Stomach (tissue), 8 donors: ENCODE measurements at regions not wholly inside any gene's neighbourhood (a gene's known extent, or its start where the extent isn't known, plus 50 kb on each side); places are given as distances from the start of the nearest gene placed in this dataset.

Experiments used
- DNase-seq, 2 donors: peaks; one replicate each; pipeline versions ENCODE4 v3.0.0 to v3.0.0-alpha.2; 2013 to 2019
- H3K27ac ChIP-seq, 5 donors: fragments of 200-600 bp in 4 of 5; sonication (generic) in 4 of 5; one replicate each; pipeline ENCODE4 v1.5.1; 2013 to 2019; ENCODE audit warnings: mild to moderate bottlenecking in 1 of 5, moderate library complexity in 1 of 5
- H3K27me3 ChIP-seq, 3 donors: fragments of 200-600 bp; sonication (generic); one replicate each; pipeline ENCODE4 v1.5.1; 2017 to 2019; ENCODE audit warnings: mixed run types in 1 of 3
- H3K36me3 ChIP-seq, 4 donors: fragments of 200-600 bp; sonication (generic); 1 replicate in 3 of 4; 2 replicates in 1 of 4; pipeline ENCODE4 v1.5.1; 2016 to 2019
- H3K4me1 ChIP-seq, 4 donors: fragments of 200-600 bp; sonication (generic); one replicate each; pipeline ENCODE4 v1.5.1; 2016 to 2019
- H3K4me3 ChIP-seq, 4 donors: fragments of 200-600 bp; sonication (generic) in 3 of 4; one replicate each; pipeline ENCODE4 v1.5.1; 2016 to 2019; ENCODE audit warnings: mild to moderate bottlenecking in 1 of 4
- H3K9me3 ChIP-seq, 4 donors: fragments of 200-600 bp; sonication (generic); one replicate each; pipeline ENCODE4 v1.5.1; 2016 to 2019
- EP300 ChIP-seq: sonication (generic); formaldehyde crosslinking; IDR thresholded peaks from one replicate; pipeline ENCODE4 v1.6.1; 2017; ENCODE audit warnings: antibody characterized with exemption
- POLR2A ChIP-seq, 4 donors: fragments of 450-650 bp; IDR thresholded peaks; one replicate each; pipeline ENCODE4 v1.6.1; 2016; ENCODE audit warnings: antibody characterized with exemption in 4 of 4, control low read depth in 2 of 4, mild to moderate bottlenecking in 1 of 4, moderate library complexity in 1 of 4
- POLR2AphosphoS5 ChIP-seq, 3 donors: sonication (generic); formaldehyde crosslinking; IDR thresholded peaks; one replicate each; pipeline ENCODE4 v1.6.1; 2016; ENCODE audit warnings: antibody characterized with exemption in 3 of 3
- WGBS, 5 donors: extraction: QIAGEN DNeasy Blood & Tissue Kit in 3 of 5; methylation state at CpG; one replicate each; pipeline versions ENCODE4 v1.1.5 to v1.1.7; 2013 to 2018; 5-methylcytosine and 5-hydroxymethylcytosine counted together
- intact Hi-C: fragments of 100-400 bp; cut with DNase I; formaldehyde crosslinking; loops from one replicate; pipeline ENCODE4 v1.15.1; 2023; ENCODE audit warnings: low total_unique reads
- TF ChIP-seq, protein P1 (sequence below), 7 experiments: fragments of 450-650 bp in 4 of 7; fragments of 200-600 bp in 3 of 7; sonication (generic) in 3 of 7; IDR thresholded peaks; one replicate each; pipeline ENCODE4 v1.5.1; 2016 to 2019; ENCODE audit warnings: antibody characterized with exemption in 7 of 7, control low read depth in 2 of 7, mild to moderate bottlenecking in 1 of 7
- donor health status: healthy with polysubstance abuse.
- donor health status: Bipolar disorder and iron deficiency.
- donor health status: healthy.

DNA sequence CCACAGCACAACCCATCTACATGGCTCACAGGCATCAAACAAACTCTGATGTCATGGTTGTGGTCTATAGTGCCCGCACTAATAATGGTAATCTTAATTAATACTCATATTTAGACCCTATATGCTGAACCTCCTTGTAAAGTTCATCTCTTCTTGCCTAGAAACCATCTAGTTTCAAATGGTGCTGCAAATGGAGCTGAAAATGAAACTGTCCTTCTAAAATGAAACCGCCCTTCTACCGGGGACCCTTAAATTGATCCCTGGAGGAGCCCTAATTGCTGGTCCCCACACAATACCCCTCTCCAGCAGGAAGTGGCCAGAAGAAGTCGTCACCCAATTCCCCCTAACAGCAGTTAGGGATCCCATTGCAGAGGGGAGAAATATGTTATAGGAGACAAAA, 612.6 kb downstream of the MRPL39 start:
- 79 to 87% (median 84%) methylated on average over 4 of the region's 4 CpGs for WGBS, 5 donors
- no peaks in the 10 kb centered on the region for H3K4me1 ChIP-seq
- no peak overlapping the region for H3K4me3 ChIP-seq
- H3K9me3 ChIP-seq, result peaks cover 0 to 7% (median 0%) of the 10 kb centered on the region in 4 donors
- H3K36me3 ChIP-seq, result no peaks in the 10 kb centered on the region
- intact Hi-C loops, result no loop called here
- no peak overlapping the region for H3K27ac ChIP-seq
- no peak for DNase-seq
- H3K27me3 ChIP-seq, result no peaks in the 10 kb centered on the region
- TF ChIP-seq EP300 (no peak), POLR2A (IDR thresholded peaks at IDR 0.05) (no peak), POLR2AphosphoS5 (IDR thresholded peaks at IDR 0.05) (no peak)
- TF ChIP-seq, protein P1, sequence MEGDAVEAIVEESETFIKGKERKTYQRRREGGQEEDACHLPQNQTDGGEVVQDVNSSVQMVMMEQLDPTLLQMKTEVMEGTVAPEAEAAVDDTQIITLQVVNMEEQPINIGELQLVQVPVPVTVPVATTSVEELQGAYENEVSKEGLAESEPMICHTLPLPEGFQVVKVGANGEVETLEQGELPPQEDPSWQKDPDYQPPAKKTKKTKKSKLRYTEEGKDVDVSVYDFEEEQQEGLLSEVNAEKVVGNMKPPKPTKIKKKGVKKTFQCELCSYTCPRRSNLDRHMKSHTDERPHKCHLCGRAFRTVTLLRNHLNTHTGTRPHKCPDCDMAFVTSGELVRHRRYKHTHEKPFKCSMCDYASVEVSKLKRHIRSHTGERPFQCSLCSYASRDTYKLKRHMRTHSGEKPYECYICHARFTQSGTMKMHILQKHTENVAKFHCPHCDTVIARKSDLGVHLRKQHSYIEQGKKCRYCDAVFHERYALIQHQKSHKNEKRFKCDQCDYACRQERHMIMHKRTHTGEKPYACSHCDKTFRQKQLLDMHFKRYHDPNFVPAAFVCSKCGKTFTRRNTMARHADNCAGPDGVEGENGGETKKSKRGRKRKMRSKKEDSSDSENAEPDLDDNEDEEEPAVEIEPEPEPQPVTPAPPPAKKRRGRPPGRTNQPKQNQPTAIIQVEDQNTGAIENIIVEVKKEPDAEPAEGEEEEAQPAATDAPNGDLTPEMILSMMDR (IDR thresholded peaks at IDR 0.05), result no peak

DNA sequence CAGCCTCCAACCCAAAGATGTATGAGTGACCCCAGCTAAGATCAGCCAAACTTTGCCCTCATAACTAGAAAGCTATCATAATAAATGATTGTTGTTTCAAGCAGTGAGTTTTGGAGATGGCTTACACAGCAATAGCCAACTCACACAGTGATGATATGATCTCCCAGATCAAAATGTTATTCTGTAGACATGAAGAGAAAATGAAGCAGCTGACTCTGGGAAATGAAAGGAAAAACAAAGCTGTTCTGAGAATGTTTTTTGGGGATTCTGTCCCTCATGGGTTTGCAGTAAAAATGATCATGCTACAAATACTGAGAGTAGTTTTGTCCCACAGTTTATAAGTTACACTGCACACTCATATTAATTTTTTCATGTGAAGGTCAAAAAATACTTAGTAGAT, 617.8 kb downstream of the MRPL39 start:
- TF ChIP-seq POLR2AphosphoS5 (IDR thresholded peaks at IDR 0.05) (no peak), EP300 (no peak), POLR2A (IDR thresholded peaks at IDR 0.05) (no peak)
- TF ChIP-seq, protein P1 (IDR thresholded peaks at IDR 0.05), result no peak
- Histone ChIP-seq H3K27me3 (no peaks in the 10 kb centered on the region), H3K27ac (no peak overlapping the region), H3K9me3 (peaks cover 0 to 7% (median 0%) of the 10 kb centered on the region in 4 donors), H3K4me3 (no peak overlapping the region), H3K36me3 (no peaks in the 10 kb centered on the region), H3K4me1 (no peaks in the 10 kb centered on the region)
- intact Hi-C loops, result no loop called here
- no peak for DNase-seq

DNA sequence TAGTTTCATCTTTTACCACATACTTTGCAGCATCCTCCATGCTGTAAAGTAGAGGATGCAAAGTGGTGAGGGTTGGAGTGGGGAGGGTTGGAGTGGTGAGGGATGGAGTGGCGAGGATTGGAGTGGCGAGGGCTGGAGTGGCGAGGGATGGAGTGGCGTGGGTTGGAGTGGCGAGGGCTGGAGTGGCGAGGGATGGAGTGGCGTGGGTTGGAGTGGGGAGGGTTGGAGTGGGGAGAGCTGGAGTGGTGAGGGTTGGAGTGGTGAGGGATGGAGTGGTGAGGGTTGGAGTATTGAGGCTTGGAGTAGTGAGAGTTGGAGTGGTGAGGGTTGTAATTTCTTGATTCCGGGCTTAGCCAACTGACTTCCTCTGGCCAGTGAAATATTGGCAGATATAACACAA, 618.3 kb downstream of the MRPL39 start:
- Histone ChIP-seq H3K4me3 (no peak overlapping the region), H3K36me3 (no peaks in the 10 kb centered on the region), H3K27ac (no peak overlapping the region), H3K4me1 (no peaks in the 10 kb centered on the region), H3K9me3 (peaks cover 0 to 4% (median 0%) of the 10 kb centered on the region in 4 donors), H3K27me3 (no peaks in the 10 kb centered on the region)
- intact Hi-C loops, result no loop called here
- no peak for TF ChIP-seq EP300
- DNase-seq, result no peak
- 84 to 91% (median 87%) methylated on average over 8 of the region's 8 CpGs for WGBS, 5 donors

DNA sequence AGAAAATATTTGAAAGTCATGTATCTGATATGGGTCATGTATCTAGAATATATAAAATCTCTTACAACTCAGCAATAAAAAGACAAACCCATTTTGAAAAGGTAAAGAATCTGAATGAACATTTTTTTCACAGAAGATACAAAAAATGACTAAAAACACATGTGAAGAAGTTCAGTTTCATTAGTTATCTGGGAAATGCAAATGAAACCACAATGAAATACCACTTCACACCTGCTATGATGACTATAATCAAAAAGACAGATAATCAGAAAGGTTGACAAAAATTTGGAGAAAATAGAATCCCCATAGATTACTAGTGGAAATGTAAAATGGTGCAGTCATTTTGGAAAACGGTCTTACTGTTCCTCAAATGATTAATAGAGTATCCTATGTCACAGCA, 631.0 kb downstream of the MRPL39 start:
- 42 to 68% (median 56%) methylated on average over 1 of the region's 1 CpG for WGBS, 5 donors
- TF ChIP-seq EP300, result no peak

DNA sequence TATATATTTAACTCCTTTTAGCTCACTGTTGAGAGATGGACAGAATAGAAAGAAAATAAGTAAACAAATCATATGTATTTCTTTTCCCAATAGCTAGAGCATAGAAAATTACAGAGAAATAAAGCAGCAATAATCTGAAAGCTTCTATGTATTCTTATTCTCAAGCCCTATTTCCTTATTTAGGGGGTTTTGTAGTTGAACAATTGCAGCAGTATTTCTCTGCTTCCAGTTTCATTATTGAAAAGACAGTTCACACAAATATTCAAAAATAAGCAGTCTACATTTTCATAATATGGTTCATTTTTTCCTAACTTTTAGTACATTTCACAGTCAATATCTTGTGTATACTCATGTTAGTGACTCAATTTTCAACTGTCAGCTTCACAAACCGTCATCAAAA, 638.2 kb downstream of the MRPL39 start:
- Histone ChIP-seq H3K27ac (no peak overlapping the region), H3K4me3 (no peak overlapping the region), H3K36me3 (no peaks in the 10 kb centered on the region), H3K4me1 (no peaks in the 10 kb centered on the region), H3K9me3 (peaks cover 0 to 26% (median 14%) of the 10 kb centered on the region in 4 donors), H3K27me3 (no peaks in the 10 kb centered on the region)
- TF ChIP-seq POLR2AphosphoS5 (IDR thresholded peaks at IDR 0.05) (no peak), POLR2A (IDR thresholded peaks at IDR 0.05) (no peak), EP300 (no peak)
- TF ChIP-seq, protein P1 (IDR thresholded peaks at IDR 0.05), result no peak
- no peak for DNase-seq
- 47 to 79% (median 70%) methylated on average over 1 of the region's 1 CpG for WGBS, 5 donors
- intact Hi-C loops, result no loop called here

More for the DNA sequence above, 631.0 kb downstream of the MRPL39 start:
- Histone ChIP-seq H3K27ac (no peak overlapping the region), H3K4me1 (no peaks in the 10 kb centered on the region), H3K4me3 (no peak overlapping the region), H3K27me3 (no peaks in the 10 kb centered on the region), H3K9me3 (peaks cover 0 to 23% (median 12%) of the 10 kb centered on the region in 4 donors), H3K36me3 (no peaks in the 10 kb centered on the region)
- DNase-seq, result no peak
- intact Hi-C loops, result no loop called here
